Cardiac fibroblast (primary cell): ENCODE measurements at regions not wholly inside any gene's neighbourhood (a gene's known extent, or its start where the extent isn't known, plus 50 kb on each side); places are given as distances from the start of the nearest gene placed in this dataset.
A peak's percentile ranks its signal among the peaks of the same experiment; 100 is the strongest.

ENCODE experiments used
- DNase-seq, 2 donors: peaks; one replicate each; pipeline versions ENCODE4 v3.0.0 to v3.0.0-alpha.2; 2010; ENCODE audit warnings: low read depth in 2 of 2
- H3K4me3 ChIP-seq, 2 donors: replicated peaks in 1 of 2; 1 replicate in 1 of 2; 2 replicates in 1 of 2; pipeline ENCODE4 v1.5.1; 2011; ENCODE audit warnings: low read depth in 2 of 2, low read length in 2 of 2, mild to moderate bottlenecking in 2 of 2, moderate library complexity in 1 of 2
- TF ChIP-seq, protein P1 (sequence below): IDR thresholded peaks from one replicate; pipeline ENCODE4 v1.5.1; 2011; ENCODE audit warnings: low read depth, mild to moderate bottlenecking, low read length, inconsistent platforms

GRCh38 chr21:35268817-35269216 is 219.7 kb upstream of the RUNX1 start:
- TF ChIP-seq, protein P1, sequence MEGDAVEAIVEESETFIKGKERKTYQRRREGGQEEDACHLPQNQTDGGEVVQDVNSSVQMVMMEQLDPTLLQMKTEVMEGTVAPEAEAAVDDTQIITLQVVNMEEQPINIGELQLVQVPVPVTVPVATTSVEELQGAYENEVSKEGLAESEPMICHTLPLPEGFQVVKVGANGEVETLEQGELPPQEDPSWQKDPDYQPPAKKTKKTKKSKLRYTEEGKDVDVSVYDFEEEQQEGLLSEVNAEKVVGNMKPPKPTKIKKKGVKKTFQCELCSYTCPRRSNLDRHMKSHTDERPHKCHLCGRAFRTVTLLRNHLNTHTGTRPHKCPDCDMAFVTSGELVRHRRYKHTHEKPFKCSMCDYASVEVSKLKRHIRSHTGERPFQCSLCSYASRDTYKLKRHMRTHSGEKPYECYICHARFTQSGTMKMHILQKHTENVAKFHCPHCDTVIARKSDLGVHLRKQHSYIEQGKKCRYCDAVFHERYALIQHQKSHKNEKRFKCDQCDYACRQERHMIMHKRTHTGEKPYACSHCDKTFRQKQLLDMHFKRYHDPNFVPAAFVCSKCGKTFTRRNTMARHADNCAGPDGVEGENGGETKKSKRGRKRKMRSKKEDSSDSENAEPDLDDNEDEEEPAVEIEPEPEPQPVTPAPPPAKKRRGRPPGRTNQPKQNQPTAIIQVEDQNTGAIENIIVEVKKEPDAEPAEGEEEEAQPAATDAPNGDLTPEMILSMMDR: no peak
- H3K4me3 ChIP-seq: no peak overlapping the region
- DNase-seq: no peak

DNA sequence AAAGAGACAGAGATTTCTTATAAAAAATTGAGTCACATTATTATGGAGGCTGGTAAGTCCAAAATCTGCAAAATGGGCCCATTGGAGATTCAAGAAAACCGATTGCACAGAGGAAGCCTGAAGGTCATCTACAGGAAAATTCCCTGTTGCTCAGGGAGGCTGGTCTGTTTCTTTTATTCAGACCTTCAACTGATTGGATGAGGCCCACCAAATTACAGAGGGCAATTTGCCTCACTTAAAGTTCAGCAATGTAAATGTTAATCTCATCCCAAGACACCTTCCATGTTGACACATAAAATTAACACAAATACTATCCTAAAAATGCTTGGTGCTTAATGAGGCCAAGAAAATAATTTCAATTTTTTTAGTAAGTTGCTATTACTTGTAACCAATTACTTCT is 219.2 kb upstream of the RUNX1 start:
- TF ChIP-seq, protein P1: no peak
- no peak overlapping the region for H3K4me3 ChIP-seq
- DNase-seq: no peak

DNA sequence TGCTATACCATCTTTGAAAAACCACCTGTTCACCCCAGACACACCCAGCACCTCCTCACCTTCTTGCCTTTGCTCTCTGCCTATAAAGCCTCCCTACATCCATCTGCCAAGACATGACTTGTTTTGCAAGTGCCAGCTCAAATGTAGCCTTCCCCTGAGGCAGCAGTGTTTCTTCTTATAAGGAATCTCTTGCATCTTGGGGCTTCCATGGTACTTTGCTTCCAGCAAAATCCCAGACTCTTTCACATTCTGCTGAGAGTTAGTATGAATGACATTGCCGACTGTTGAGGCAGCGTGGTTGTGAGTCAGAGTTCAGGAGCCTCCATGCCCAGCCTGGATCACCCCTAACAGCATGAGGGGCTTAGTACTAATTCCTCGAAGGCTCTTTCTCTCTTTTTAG is 217.4 kb upstream of the RUNX1 start:
- no peak for DNase-seq
- TF ChIP-seq, protein P1: no peak
- H3K4me3 ChIP-seq: no peak overlapping the region

- peak; percentile 25 to 86 for DNase-seq
- no peak overlapping the region for H3K4me3 ChIP-seq
- TF ChIP-seq, protein P1: no peak
These were observed 216.2 kb upstream of the RUNX1 start for GRCh38 chr21:35265170-35265877.

- no peak overlapping the region for H3K4me3 ChIP-seq
- DNase-seq: no peak
- TF ChIP-seq, protein P1: no peak
These were observed 210.4 kb upstream of the RUNX1 start for GRCh38 chr21:35259457-35259856.

DNA sequence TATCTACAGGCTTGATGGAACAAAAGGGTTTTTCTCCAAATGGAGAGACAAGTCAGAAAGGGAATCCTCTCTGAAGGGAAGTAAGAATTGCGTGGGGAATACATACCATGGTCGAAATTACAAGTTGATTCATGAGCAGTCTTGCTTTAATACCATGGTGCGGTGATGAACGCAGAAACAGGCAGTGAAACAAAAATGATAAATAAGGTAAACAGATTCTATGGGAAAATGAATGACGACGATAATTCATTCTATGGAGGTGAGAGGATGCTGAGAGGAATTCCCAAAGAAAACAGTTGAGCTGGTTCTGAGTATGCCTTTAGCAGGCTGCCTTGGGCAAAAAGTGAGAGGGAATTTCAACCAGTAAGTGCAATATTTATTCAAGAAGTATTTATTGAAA is 209.4 kb upstream of the RUNX1 start:
- no peak overlapping the region for H3K4me3 ChIP-seq
- no peak for DNase-seq
- TF ChIP-seq, protein P1: no peak

- no peak overlapping the region for H3K4me3 ChIP-seq
- DNase-seq: peak; percentile 95 to 97
- TF ChIP-seq, protein P1: no peak
These were observed 208.3 kb upstream of the RUNX1 start for GRCh38 chr21:35257413-35257812.
